ENCODE measurements at regions not wholly inside any gene's neighbourhood (a gene's known extent, or its start where the extent isn't known, plus 50 kb on each side); places are given as distances from the start of the nearest gene placed in this dataset.
"Not testable (repeated sequence)": the region's sequence is repeated elsewhere in the genome, so short reads cannot be mapped to it uniquely, and the experiment has no call there.

DNA sequence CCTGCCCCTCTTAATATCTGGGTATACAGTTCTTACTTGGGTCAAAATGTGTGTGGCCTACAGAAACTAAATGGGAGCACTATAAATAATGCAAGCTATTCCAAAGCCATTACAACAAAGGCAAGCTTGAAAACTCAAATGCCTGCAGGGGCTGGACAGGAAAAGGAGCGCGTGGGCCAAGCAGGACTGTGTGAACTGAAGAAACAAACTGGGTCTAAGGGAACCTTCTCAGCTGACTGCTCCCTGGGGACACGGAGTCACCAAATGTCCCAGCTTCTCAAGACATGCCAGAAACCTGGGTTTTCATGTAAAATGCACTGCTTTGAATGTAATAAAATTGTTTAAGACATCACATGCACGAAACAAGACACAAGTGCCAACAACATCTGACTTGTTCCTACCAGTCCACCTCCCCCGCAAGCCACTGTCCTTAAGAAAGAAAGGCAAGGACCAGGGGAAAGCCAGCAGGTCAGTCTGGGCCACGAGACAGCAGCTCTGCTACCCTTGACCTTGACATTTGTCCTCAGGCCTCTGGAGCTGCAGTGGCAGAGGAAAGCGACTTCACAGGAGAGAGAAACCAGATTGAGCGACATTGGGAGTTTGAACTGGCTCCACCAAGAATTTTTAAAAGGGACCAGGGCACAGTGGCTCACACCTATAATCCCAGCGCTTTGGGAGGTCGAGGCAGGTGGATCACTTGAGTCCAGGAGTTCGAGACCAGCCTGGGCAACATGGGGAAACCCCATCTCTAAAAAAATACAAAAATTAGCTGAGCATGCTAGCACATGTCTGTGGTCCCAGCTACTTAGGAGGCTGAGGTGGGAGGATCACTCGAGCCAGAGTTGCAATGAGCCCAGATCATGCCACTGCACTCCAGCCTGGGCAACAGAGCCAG, 89.7 kb upstream of the SH3BP4 start:
- no peak for FAIRE-seq

DNA sequence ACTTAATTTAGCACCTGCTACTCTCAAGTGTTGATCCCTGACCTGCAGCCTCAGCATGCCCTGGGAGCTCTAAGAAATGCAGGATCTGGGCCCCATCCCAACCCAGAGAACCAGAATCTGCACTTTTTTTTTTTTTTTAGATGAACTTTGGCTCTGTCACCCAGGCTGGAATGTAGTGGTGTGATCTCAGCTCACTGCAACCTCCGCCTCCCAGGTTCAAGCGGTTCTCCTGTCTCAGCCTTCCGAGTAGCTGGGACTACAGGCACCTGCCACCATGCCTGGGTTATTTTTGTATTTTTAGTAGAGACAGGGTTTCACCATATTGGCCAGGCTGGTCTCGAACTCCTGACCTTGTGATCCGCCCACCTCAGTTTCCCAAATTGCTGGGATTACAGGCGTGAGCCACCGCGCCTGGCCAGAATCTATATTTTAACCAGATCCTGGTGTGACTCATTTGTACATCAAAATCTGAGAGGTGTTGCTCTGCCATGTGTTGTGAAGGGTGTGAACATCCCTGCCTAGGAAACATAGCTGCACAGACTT, 92.4 kb upstream of the SH3BP4 start:
- FAIRE-seq = not testable (repeated sequence)

- no peak for FAIRE-seq
These were observed 93.0 kb upstream of the SH3BP4 start for GRCh38 chr2:234858790-234859329.

DNA sequence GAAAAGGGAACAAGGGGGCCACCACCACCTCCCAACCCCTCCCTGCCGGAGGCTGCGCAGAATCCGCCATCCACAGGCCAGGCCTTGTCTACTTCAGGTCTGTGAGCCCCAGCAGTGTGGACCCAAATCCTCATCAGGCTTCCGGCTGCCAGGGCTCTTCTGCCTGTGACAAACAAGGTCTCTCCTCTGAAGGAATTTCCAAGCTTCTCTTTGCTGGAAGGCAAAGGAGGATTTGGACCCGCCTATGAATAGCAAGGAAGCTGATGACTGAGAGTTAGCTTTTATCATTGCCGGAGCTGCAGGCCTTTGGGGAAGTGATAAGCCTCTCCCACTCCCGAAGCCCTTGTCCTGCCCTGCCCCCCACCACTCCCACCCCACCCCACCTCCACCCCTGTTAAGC, 93.7 kb upstream of the SH3BP4 start:
- no peak for FAIRE-seq

DNA sequence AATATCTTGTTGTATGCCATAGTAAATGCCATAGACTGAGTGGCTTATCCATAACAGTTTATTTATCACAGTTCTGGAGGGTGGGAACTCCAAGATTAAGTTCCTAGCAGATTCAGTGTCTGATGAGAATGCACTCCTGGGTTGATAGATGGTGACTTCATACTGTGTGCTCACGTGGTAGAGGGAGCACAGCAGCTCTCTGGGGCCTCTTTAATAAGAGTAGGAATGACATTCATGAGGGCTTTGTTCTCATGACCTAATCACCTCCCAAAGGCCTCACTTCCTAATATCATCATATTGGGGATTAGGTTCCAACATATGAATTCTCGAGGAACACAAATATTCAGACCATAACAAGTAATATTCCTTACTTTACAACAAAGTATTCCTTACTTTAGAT, 98.1 kb upstream of the SH3BP4 start:
- FAIRE-seq = no peak

GRCh38 chr2:234852941-234853340, 98.9 kb upstream of the SH3BP4 start:
- FAIRE-seq = no peak

- no peak for FAIRE-seq
These were observed 99.8 kb upstream of the SH3BP4 start for GRCh38 chr2:234852035-234852434.

- no peak for FAIRE-seq
These were observed 100.4 kb upstream of the SH3BP4 start for GRCh38 chr2:234851451-234851850.

- FAIRE-seq = no peak
These were observed 101.0 kb upstream of the SH3BP4 start for GRCh38 chr2:234850818-234851217.

GRCh38 chr2:234849678-234850077, 102.1 kb upstream of the SH3BP4 start:
- FAIRE-seq = no peak

DNA sequence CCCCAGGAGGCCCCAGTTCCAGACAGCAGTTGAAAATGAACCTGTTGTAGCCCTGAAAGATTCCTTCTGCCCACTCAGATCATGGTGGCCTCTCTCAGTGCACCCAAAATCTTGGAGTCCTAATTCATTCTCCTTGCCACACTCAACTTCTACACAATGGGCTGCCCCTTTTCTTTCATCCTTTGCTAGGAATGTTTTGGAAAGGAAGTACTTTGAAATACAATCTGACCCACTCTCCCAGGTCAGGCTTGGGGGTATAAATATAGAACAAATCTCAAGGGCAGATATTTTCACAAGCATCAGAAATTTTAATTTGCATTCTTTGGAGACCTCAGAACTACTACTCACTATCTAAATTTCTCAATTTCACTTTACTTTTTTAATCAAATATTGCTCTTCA, 103.2 kb upstream of the SH3BP4 start:
- no peak for FAIRE-seq

DNA sequence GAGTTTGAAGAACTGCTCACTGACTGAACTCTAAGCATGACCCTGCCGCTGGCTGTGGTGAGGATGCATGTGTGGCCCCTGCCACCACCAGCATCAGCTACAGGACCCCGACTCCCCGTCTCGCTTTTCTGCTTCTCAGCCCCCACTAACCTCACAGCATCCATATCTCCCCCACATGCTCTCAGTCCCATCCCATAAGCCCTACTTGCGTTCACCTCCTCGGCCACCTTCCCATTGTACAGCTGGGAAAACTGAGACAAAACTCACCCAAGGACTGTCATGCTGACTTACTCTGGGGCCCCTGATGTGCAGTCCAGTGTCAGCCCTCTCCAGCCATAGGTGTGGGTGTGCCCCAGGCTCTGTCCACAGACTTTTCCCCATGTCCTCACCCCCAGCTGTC, 104.2 kb upstream of the SH3BP4 start:
- FAIRE-seq = no peak

DNA sequence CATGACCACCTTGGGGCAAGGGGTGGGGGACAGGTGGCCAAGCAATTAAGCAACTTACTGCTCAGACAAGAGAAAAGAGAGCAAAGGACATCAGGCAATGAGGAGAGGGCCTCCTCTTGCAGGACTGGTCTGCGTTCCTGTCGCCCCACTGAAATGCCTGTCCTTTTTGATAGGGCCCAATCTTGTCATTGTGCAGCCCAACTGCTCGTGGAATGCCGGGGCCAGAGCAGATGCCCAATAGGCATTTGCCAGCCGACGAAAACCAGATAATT, 104.5 kb upstream of the SH3BP4 start:
- no peak for FAIRE-seq

DNA sequence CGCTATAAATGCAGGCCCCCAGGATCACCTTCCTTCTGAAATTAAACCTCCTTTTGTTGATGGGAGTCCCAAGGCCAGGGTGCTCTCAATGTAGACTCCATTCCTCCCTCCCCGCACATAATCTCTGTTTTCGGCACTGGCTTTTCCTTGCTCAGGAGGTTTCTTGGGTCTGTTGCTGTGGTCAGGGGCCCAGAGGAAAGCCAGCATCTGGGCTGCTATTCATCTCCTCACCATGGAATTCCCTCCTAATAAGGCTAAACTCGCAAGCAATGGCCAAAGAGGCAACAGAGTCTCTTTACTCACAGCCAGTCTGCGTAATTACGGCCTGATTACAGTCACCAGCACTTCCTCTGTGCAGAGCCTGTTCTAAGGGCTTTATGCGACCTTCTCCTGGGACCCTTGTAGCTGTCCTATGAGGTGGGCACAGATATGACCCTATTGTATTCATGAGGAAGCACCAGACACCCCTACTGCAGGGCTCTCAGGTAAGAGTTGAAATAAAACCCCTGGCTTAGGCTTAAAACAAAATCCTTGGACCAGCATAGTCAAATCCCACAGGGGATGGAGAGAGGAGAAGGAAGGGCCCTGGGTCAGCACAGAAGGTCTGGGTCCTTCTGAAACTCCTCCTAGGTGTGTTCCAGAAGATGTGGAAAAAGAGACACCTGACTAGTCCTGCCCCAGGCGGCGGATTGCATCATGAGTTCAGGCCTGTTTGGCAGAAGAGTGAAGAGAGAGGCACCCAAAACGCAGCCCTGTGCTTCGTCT, 105.0 kb upstream of the SH3BP4 start:
- FAIRE-seq = no peak

GRCh38 chr2:234845602-234846590, 105.9 kb upstream of the SH3BP4 start:
- no peak for FAIRE-seq

- no peak for FAIRE-seq
These were observed 108.4 kb upstream of the SH3BP4 start for GRCh38 chr2:234843411-234843810.

DNA sequence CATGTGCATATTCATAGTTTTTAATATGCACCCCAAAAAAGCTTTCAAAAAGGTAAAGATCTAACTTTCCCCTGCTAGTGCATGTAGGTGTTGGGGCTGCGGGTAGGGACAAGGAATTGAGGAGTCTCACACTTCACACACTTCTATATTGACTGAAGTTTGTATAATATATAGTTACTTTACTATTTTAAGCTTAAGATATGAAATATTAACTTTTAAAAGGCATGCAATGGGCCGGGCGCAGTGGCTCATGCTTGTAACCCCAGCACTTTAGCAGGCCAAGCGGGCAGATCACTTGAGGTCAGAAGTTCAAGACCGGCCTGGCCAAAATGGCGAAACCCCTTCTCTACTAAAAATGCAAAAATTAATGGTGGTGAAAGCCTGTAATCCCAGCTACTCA, 109.1 kb upstream of the SH3BP4 start:
- no peak for FAIRE-seq

DNA sequence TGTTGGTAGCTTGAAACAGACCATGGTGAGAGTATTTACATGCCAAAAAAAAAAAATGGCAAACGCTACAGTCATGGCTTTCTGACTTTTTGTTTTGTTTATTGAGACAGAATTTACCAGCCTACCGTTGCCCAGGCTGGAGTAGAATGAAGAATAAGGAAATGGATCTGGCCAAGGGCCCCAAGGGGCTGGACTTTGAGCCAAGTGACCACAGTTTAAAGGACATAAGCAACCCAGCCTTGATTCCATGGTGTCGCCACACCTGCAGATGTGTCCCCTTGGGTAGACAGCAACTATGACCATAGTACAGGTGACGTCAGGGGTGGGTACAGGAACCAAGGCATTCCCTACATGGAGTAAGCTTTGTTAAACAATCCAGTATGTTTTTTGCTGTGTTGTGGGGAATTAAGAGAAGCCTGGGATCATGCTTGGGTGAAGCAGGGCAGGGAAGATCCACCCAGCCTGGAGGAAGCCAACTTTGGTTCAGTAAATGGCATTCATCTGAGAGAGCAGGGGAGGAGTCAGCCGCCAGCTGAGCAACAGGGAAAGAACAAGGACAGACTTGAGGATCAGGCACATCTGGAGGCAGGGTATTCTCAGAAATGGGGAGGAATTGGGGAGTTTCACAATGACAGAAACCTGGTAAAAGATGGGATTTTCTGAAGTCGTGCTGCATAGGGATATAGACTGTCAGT, 110.3 kb upstream of the SH3BP4 start:
- no peak for FAIRE-seq

GRCh38 chr2:234840336-234840735, 111.5 kb upstream of the SH3BP4 start:
- no peak for FAIRE-seq

GRCh38 chr2:234839285-234839684, 112.5 kb upstream of the SH3BP4 start:
- no peak for FAIRE-seq

DNA sequence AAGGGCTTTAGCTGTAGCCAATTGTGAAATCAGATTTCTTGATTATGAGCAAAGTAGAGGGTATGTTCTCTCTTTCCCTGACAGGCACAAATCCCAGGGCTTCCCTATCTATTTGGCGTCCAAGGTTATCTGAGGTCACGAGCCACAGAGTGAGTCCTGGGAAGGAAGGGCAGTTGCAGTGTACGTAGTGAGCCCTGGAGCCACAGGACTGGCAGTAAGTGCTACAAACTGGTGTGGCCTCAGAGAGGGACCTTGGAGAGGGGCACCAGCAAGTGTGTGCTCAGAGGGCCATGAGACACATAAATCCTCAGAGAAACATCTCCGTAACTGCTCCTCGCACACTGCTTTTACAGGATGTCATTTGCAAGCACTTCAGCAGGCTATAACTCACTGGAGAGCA, 115.5 kb upstream of the SH3BP4 start:
- FAIRE-seq = no peak

GRCh38 chr2:234835738-234836137, 116.1 kb upstream of the SH3BP4 start:
- no peak for FAIRE-seq

Data from G401.6 (cell line).